Bone marrow (tissue), 2 donors: ENCODE measurements at regions not wholly inside any gene's neighbourhood (a gene's known extent, or its start where the extent isn't known, plus 50 kb on each side); places are given as distances from the start of the nearest gene placed in this dataset.

Experiments used
- DNase-seq, 2 donors: peaks; one replicate each; lab custom pipeline; 2025; lab: John Stamatoyannopoulos, UW

GRCh38 chr1:222171005-222171404 is 376.9 kb downstream of the HHIPL2 start:
- peak in 1 of 2 donors; percentile 3 for DNase-seq

GRCh38 chr1:222168621-222169020 is 379.3 kb downstream of the HHIPL2 start:
- DNase-seq: no peak

DNA sequence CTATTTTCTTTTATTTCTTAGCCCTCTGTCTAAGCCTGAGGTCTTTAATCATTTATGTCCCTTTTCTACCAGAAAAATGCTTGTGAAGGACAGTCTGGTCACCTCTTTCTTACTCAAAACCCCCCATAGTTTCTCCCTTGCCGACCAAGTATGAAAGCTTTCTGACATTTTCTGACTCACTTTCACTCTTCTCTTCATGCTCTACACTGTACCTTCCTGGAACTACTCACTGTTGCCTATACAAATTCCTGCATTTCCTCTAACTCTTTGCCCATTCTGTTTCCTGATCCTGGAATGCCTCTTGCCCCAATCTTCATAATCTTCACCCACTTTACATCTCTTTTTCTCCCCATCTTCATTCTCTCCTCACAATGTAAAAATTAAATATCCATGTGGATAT is 380.0 kb downstream of the HHIPL2 start:
- DNase-seq: no peak

DNA sequence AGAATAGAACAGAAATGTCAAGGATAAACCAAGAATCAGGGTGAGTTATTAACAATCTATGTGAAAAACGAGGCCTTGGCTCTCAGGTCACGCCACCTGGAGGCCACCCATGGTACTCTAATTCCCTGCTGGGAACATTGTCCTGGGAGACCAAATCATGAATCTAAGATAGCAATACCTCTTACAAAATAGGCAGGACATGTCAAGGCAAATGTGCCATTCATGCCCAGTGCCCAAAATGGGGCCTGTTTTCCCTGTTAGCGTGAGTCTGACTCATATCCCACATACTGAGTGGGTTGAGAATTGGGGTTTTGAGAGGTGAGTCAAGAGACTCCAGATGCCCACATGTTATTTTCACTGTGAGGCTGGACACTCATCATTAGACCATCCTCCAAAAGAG is 380.8 kb downstream of the HHIPL2 start:
- peak in 1 of 2 donors; percentile 3 for DNase-seq

GRCh38 chr1:222165629-222166028 is 382.3 kb downstream of the HHIPL2 start:
- no peak for DNase-seq

DNA sequence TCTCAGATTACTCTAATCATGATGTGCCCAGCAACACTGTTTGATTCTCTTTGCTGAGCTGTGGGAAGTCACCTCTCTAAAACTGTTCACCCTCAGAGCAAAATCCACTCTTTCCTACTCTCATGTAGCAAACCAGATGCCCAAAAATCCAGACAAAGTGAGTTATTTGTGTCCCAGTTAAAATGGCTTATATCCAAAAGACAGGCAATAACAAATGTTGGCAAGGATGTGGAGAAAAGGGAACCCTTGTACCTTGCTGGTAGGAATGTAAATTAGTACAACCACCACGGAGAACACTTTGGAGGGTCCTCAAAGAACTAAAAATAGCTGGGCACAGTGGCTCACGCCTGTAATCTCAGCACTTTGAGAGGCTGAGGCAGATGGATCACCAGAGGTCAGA is 384.0 kb downstream of the HHIPL2 start:
- no peak for DNase-seq

GRCh38 chr1:222161676-222162075 is 386.2 kb downstream of the HHIPL2 start:
- DNase-seq: no peak

GRCh38 chr1:222157612-222158011 is 390.3 kb downstream of the HHIPL2 start:
- no peak for DNase-seq

DNA sequence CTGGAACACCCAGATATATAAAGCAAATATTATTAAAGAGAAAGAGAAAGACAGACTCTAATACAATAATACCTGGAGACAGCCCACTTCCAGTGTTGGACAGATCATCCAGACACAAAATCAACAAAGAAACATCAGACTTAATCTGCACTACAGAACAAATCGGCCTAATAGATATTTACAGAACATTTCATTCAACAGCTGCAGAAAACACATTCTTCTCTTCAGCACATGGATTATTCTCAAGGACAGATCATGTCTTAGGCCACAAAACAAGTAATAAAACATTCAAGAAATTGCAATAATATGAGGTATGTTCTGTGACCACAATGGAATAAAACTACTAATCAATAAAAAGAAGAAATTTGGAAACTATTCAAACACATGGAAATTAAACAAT is 398.3 kb upstream of the DUSP10 start:
- no peak for DNase-seq

DNA sequence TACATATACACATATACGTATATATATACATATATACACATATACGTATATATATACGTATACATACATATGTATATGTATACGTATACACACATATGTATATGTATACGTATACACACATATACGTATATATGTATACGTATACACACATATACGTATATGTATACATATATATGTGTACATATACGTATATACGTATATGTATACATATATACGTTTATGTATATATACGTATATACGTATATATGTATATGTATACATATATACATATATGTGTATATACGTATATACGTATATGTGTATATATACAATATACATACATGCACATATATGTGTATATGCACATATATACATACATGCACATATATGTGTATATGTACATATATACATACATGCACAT is 396.2 kb upstream of the DUSP10 start:
- DNase-seq: no peak

DNA sequence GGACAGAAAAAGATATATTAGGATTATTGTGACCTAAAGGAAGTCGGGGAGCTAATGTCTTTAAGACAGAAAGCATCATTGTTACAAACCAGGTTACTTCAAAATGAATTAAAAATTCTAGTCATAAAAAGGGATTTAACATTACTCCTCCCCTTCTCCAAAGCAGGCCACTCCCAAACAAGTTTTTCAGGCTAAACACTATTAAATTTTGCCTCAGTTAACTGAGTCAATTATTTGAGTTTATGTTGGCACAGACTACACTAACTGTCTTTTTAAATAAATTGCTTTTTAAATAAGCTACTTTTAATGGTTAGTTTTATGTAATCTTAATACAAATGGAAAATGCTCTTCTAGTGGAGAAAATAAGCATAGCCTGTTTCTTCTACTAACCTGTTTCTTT is 395.0 kb upstream of the DUSP10 start:
- no peak for DNase-seq

DNA sequence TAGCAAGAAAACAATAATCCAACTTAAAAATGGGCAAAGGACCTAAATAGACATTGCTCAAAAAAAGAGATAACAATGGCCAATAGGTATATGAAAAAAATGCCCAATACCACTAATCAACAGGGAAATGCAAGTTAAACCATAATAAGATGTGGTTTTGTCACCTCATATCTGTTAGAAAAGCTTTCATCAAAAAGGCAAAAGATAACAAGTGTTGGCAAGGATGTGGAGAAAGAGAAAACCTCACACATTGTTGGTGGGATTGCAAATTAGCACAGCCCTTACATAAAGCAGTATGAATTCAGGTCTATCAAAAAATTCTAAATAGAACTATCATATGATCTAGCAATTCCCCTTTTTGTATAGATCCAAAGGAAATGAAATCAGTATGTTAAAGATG is 387.2 kb upstream of the DUSP10 start:
- DNase-seq: no peak

GRCh38 chr1:222127526-222128152 is 385.8 kb upstream of the DUSP10 start:
- DNase-seq: no peak

DNA sequence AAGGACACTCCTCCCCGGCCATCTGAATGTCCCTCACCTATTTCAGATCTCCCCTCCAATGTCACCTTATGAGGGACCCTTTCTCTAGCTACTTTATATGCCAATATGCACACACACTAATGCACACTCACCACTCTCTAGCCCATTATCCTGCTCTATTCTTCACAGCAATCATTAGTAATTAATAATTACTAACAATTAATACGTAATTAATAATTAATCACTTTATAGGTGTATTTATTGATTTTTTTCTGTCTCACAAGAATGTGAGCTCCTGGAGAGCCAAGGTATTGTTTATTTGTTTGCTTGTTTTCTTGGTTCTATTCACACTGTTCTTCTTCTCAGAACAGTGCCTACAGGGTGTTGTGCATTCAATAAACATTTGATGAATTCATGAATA is 385.2 kb upstream of the DUSP10 start:
- no peak for DNase-seq

DNA sequence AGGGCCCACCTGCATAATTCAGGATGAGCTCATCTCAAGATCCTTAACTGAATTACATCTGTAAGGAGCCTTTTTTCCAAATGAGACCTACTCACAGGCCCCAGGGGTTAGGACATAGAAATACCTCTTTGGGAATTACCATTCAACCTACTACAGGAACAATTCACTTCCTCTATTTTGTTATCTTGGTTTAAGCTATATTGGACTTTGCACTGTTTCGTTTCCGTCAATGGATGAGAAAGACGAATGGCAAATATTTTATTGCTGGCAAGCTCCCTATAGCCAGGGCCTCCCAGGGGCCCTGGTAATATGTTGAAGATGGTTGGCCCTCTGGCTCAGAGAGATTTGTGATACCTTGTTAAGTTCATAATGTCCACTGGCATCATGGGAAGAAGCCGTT is 384.2 kb upstream of the DUSP10 start:
- DNase-seq: no peak

- DNase-seq: no peak
Observed at GRCh38 chr1:222124602-222125001, 382.7 kb upstream of the DUSP10 start.

GRCh38 chr1:222123111-222123510 is 381.2 kb upstream of the DUSP10 start:
- DNase-seq: no peak

DNA sequence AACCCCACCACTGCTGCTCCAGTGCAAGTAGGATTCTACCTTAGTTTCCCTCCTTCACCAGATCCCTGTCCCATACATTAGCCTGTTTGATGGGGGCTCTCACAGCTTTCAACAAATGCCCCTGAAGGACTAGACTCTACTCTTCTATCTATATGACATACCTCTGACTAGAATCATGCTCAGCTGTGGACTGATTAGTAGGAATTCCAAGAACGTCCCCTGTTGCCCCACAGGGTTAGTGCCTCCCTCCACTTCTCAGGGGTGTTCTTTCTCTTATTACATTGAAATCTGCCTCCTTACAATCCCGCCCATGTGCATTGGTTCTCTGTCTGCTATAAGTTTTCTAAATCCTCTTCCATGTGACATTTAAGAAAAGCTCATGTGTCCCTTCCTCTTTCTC is 375.9 kb upstream of the DUSP10 start:
- no peak for DNase-seq

GRCh38 chr1:222114536-222115156 is 372.8 kb upstream of the DUSP10 start:
- DNase-seq: no peak

- DNase-seq: no peak
Observed at GRCh38 chr1:222109836-222110235, 367.9 kb upstream of the DUSP10 start.

GRCh38 chr1:222107975-222108374 is 366.1 kb upstream of the DUSP10 start:
- no peak for DNase-seq

DNA sequence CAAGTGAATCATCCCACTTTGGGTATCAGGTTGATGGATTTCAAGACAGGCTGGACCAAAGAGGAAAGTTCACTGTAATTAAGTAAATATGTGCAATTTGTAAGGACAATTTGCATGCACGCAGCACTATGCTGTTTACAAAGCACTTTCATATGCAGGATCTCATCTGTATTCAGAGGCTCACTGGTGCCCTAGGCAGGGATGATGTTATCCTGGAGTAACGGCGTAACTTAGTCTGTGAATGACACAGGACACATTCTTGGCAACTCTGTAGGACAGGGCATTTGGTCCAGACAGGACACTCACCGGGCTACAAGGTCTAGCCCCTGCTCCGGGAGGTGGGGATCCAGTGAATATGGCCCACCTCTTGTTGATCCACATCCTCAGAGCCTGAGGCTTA is 365.4 kb upstream of the DUSP10 start:
- no peak for DNase-seq

GRCh38 chr1:222106377-222106776 is 364.5 kb upstream of the DUSP10 start:
- no peak for DNase-seq

DNA sequence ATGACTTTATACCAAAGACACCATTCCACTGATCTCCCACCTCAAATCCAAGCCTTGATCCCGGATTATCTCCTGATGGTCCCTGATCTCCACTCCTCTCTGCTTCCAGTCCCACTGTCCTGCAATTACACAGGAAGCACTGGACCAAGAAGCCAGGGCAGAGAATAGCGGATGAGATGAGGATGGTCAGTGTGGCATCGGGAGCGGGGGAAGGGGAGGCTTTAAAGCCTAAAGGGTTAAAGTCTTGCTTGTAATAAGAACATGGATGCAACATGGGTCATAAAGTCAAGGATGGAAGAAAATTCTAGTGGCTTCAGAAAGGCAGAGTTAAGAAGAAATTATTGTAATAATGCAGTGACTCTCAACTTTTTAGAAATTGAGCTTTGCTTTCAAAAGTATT is 364.0 kb upstream of the DUSP10 start:
- DNase-seq: no peak
